ENCODE measurements at regions not wholly inside any gene's neighbourhood (a gene's known extent, or its start where the extent isn't known, plus 50 kb on each side); places are given as distances from the start of the nearest gene placed in this dataset.

DNA sequence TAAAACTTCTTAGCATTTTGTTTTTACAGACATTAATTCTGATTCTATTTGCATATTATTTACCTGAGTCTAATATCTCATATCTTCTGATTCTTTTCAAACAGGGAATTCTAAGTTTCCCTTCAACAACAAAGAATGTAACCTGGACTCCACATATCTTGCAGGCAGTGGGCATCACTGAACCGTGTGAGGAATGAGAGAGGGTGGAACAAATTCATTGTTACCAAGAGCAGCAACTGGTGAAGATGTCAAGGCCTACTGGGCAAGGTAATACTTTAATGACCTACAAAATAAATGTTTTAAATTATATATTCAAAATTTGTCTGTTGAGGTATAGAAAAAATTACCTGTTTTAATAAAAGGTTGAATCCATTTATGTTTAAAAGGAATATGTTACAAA lies 455.3 kb upstream of the TUSC1 start:
- H3K9ac ChIP-seq = no peak overlapping the region
- no peaks in the 10 kb centered on the region for H3K36me3 ChIP-seq (ENCODE audit: insufficient read depth)
- no peaks in the 10 kb centered on the region for H3K4me1 ChIP-seq (ENCODE audit: low read depth, poor library complexity, severe bottlenecking)
- TF ChIP-seq, protein P1, sequence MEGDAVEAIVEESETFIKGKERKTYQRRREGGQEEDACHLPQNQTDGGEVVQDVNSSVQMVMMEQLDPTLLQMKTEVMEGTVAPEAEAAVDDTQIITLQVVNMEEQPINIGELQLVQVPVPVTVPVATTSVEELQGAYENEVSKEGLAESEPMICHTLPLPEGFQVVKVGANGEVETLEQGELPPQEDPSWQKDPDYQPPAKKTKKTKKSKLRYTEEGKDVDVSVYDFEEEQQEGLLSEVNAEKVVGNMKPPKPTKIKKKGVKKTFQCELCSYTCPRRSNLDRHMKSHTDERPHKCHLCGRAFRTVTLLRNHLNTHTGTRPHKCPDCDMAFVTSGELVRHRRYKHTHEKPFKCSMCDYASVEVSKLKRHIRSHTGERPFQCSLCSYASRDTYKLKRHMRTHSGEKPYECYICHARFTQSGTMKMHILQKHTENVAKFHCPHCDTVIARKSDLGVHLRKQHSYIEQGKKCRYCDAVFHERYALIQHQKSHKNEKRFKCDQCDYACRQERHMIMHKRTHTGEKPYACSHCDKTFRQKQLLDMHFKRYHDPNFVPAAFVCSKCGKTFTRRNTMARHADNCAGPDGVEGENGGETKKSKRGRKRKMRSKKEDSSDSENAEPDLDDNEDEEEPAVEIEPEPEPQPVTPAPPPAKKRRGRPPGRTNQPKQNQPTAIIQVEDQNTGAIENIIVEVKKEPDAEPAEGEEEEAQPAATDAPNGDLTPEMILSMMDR (conservative IDR thresholded peaks at IDR 0.05; ENCODE audit: low read depth, low read length) = no peak
- no peaks in the 10 kb centered on the region for H4K20me1 ChIP-seq (ENCODE audit: insufficient read depth)
- H3K4me2 ChIP-seq = no peak overlapping the region
- H3K79me2 ChIP-seq (ENCODE audit: insufficient read depth, low read depth) = no peaks in the 10 kb centered on the region
- H3K27ac ChIP-seq = no peak overlapping the region
- H3K27me3 ChIP-seq (ENCODE audit: insufficient read depth, low read depth) = no peaks in the 10 kb centered on the region
- no peak overlapping the region for H3K4me3 ChIP-seq (IDR thresholded peaks at IDR 0.05; ENCODE audit: insufficient read depth, low read depth, low read length)
- no peak overlapping the region for H2AFZ ChIP-seq (ENCODE audit: low read depth)

DNA sequence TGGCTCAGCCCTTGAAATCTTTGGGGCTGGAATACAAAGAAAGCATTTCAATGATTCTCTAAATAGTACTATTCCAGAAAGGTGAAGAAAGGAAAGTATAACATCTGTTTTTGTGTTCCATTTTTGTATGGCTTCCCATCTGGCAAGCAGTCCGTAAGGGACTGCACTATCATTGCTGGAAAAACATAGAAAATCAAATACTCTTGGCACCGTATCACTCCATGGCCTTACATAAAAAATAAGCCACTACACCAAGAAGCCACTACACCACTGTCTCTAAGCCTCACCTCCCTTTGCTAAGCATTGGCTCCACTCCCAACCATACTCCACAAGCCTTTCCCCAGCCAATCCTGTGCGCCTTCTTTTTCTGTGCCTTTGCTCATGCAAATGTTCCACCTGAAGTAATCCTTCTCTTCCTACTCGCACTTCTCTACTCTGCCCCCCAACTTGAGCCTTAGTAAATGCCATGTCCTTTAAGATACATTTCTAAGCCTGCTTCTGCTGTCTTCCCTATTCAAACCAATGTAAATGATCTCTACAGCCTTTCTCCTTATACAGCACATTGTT lies 454.6 kb upstream of the TUSC1 start:
- no peak overlapping the region for H2AFZ ChIP-seq (ENCODE audit: low read depth)
- H3K4me1 ChIP-seq (ENCODE audit: low read depth, poor library complexity, severe bottlenecking) = no peaks in the 10 kb centered on the region
- H4K20me1 ChIP-seq (ENCODE audit: insufficient read depth) = no peaks in the 10 kb centered on the region
- no peaks in the 10 kb centered on the region for H3K36me3 ChIP-seq (ENCODE audit: insufficient read depth)
- H3K9ac ChIP-seq = no peak overlapping the region
- no peaks in the 10 kb centered on the region for H3K27me3 ChIP-seq (ENCODE audit: insufficient read depth, low read depth)
- no peak overlapping the region for H3K27ac ChIP-seq
- no peak overlapping the region for H3K4me2 ChIP-seq
- H3K4me3 ChIP-seq (IDR thresholded peaks at IDR 0.05; ENCODE audit: insufficient read depth, low read depth, low read length) = no peak overlapping the region
- H3K79me2 ChIP-seq (ENCODE audit: insufficient read depth, low read depth) = no peaks in the 10 kb centered on the region
- TF ChIP-seq, protein P1 (conservative IDR thresholded peaks at IDR 0.05; ENCODE audit: low read depth, low read length) = no peak

DNA sequence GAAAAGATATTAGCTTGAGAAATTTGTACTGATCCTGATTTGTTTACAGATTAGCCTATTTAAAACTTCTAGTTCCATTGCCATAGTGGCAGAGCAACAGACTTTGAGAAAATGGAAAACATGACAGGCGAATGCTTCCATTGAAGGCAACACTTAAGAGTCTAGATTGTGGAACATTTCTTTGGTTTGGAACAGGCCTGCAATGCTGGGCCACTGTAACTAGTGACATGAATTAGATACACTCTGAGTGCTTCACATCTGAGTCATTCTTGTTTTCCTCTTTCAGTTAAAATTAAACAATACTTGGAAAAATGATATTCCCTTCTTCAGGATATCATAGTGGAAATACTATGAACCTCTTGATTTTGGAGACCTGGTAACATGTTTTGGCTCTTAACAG lies 453.6 kb upstream of the TUSC1 start:
- H3K27me3 ChIP-seq (ENCODE audit: insufficient read depth, low read depth) = no peaks in the 10 kb centered on the region
- H3K4me1 ChIP-seq (ENCODE audit: low read depth, poor library complexity, severe bottlenecking) = peaks cover 2% of the 10 kb centered on the region
- no peak overlapping the region for H3K9ac ChIP-seq
- TF ChIP-seq, protein P1 (conservative IDR thresholded peaks at IDR 0.05; ENCODE audit: low read depth, low read length) = no peak
- no peak overlapping the region for H3K4me2 ChIP-seq
- H3K4me3 ChIP-seq (IDR thresholded peaks at IDR 0.05; ENCODE audit: insufficient read depth, low read depth, low read length) = no peak overlapping the region
- no peaks in the 10 kb centered on the region for H4K20me1 ChIP-seq (ENCODE audit: insufficient read depth)
- H3K79me2 ChIP-seq (ENCODE audit: insufficient read depth, low read depth) = no peaks in the 10 kb centered on the region
- H3K36me3 ChIP-seq (ENCODE audit: insufficient read depth) = no peaks in the 10 kb centered on the region
- no peak overlapping the region for H2AFZ ChIP-seq (ENCODE audit: low read depth)
- no peak overlapping the region for H3K27ac ChIP-seq

DNA sequence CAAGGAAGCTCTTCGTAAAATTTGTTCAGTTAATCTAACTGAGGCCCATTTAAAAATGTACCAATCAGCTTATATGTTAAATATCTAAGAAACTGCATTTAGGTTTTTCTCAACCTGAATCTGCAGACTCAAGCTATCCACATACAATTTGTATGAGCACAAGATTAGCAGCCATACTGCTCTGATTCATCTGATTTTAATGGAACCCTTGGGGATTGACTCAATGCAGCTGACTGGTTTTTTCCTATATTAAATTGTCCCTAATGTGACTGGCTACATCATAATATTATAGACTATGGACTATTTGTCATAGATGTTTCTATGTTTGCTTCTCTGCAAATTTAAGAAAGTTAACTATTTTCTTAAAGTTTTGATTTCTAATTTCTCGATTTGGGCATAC lies 451.0 kb upstream of the TUSC1 start:
- H2AFZ ChIP-seq (ENCODE audit: low read depth) = no peak overlapping the region
- no peaks in the 10 kb centered on the region for H3K27me3 ChIP-seq (ENCODE audit: insufficient read depth, low read depth)
- H3K9ac ChIP-seq = no peak overlapping the region
- no peak overlapping the region for H3K4me2 ChIP-seq
- H3K4me3 ChIP-seq (IDR thresholded peaks at IDR 0.05; ENCODE audit: insufficient read depth, low read depth, low read length) = no peak overlapping the region
- no peaks in the 10 kb centered on the region for H3K79me2 ChIP-seq (ENCODE audit: insufficient read depth, low read depth)
- no peak overlapping the region for H3K27ac ChIP-seq
- H3K4me1 ChIP-seq (ENCODE audit: low read depth, poor library complexity, severe bottlenecking) = peaks cover 29% of the 10 kb centered on the region
- TF ChIP-seq, protein P1 (conservative IDR thresholded peaks at IDR 0.05; ENCODE audit: low read depth, low read length) = no peak
- no peaks in the 10 kb centered on the region for H4K20me1 ChIP-seq (ENCODE audit: insufficient read depth)
- no peaks in the 10 kb centered on the region for H3K36me3 ChIP-seq (ENCODE audit: insufficient read depth)

Data from KMS-11 (cell line).